ENCODE measurements at regions not wholly inside any gene's neighbourhood (a gene's known extent, or its start where the extent isn't known, plus 50 kb on each side); places are given as distances from the start of the nearest gene placed in this dataset.
A peak's percentile ranks its signal among the peaks of the same experiment; 100 is the strongest.

DNA sequence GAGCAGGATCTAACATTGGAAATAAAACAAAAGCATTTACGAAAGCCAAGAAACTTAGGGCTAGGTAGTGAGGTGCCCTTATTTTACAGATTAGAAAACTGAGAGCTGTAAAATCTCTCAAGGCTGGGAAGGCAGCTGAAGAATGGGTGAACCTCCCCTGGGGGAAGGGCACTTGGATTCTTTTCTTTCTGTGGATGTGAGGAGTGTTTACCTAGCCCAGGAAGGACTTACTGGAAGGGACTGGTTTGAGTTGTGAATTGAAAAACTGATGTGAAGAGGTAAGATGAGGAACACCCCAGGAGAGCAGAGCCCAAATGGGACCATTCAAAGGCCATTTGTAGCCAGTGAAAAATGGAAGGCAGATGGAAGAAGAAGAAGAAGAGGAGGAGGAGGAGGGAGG lies 74.7 kb upstream of the NGF start:
- no peak for DNase-seq

GRCh38 chr1:115412286-115412685 lies 74.2 kb upstream of the NGF start:
- peak; percentile 49 for DNase-seq

GRCh38 chr1:115411371-115412063 lies 73.5 kb upstream of the NGF start:
- peak; percentile 64 for DNase-seq

DNA sequence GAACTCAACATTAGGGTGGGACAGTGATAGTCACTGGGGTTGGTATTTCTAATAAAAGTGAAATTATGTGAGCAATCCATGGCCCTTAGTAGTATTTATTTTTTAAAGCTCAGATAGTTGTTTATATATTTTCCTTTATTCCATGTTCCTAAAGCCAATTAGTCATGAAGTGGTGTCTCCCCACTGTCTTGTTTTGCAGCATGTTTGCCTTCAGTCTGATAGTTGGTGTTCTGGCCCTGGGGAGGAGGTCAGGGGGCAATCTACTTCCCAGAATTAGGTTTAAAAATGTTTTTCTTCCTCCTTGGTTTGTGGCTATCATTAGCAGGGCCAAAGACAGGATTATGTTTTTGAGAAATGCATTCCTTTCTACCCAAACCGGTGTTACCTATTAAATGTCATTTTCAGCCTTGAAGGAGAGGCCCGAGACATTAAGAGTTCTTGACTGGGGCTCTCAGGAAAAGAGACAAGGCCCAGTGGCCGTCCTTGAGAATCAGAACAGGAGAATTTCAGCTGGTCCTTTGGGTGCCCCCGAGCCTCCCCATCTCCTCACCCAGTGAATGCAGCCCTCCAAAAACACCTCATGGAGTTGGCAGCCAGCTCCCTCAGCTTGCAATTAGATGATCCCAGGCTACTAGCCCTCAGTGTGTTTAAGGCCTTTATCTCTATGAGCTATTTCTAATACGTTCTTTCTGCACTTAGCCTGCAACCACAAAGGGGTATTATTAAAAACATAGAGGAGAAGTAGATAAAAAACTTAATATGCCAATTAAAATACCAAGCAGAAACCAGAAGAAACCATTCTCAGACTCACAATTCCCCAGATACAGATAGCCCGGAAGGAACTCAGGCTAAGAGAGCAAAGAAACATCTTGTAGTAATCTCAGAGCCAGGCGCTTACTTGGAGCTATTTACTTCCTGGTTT lies 71.3 kb upstream of the NGF start:
- DNase-seq: peak; percentile 75

DNA sequence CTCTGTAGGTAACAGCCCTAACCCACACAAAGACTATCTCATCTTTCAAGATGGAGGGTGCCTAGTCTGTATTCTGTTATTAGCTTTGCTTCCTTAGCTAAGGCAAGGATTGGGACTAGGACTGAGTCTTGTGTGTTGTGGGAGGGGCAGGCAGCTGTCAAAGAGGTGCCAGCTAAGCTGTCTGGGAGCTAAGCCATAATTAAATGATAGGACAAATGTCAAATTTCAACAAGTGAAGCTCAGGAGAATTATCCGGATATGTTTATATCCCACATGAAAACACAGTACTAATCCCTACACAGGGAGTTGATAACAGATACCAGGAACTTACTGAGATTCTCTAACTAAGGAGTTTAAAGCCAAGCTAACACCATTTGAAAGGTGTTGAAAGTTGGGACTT lies 70.5 kb upstream of the NGF start:
- DNase-seq: no peak

- no peak for DNase-seq
Measured at GRCh38 chr1:115404911-115405310, 66.9 kb upstream of the NGF start.

DNA sequence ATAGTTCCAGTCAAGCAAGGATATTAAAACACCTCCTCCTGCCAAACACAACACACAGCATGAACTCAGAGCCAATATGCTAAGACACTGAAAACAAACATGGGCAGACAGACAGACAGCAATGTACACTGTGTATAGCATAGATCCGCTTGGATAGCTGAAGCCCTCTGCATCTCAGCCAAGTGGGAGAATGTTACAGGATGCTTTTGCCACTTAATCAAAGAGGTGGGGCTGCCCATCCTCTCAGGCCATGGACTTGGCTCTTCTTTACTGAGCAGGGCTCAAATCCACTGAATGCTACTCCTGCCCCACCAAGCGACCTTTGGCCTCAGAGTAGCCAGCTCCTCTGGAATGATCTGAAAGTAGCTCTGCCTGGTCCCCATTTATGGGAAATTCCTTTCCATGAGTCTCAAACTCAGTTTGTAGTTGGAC lies 64.7 kb upstream of the NGF start:
- peak; percentile 55 for DNase-seq

- DNase-seq: no peak
Measured at GRCh38 chr1:115401676-115402075, 63.6 kb upstream of the NGF start.

DNA sequence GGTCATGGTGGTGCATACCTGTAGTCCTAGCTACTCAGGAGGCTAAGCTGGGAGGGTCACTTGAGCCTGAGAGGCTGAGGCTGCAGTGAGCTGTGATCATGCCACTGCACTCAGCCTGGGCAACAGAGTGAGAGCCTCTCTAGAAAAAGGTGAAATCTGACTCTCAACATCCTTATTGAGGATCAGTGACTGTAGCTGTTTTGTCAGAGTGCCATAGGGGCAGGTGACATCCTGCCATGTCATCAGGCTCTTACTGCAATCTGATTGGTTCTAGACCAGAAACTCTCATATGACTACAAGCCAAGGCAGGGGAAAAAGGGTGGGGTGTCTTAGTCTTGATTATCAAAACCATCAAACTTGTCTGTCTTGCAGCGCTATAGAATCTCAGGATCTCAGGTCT lies 62.8 kb upstream of the NGF start:
- no peak for DNase-seq

DNA sequence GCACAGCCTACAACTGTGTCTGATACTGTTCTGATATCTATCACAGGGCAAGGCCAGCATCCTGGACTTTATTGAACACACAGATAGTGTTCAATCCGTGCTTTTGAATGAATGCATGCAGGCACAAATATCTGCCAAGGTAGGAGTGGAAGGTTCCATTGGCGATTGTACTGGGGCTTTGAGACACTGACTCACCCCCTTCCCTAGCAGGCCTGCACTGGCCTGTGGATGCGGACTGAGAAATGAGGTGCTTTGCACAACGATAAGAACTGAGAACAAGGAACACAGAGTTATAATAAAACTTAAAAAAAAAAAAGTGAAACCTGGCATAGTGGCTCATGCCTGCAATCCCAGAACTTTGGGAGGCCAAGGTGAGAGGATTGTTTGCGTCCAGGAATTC lies 62.4 kb upstream of the NGF start:
- DNase-seq: no peak

DNA sequence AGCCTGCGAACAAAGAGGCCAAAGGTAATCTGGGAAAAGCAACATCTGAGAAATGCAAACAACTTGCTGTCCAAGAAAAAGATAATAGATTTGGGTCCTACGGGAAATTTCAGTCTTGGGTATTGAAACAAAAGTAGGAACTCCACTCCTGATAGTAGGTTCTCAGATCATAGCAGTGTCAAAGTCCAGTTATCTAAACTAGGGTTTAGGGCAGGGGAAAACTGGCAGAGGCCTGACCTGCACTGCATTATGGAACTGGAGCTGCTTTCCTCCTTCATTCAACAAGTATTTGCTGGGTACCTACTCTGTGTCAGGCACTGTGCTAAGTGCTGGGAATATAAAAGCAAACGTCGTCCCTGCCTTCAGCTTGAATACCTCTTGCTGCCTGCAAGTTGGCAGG lies 60.7 kb upstream of the NGF start:
- no peak for DNase-seq
